ENCODE measurements at regions not wholly inside any gene's neighbourhood (a gene's known extent, or its start where the extent isn't known, plus 50 kb on each side); places are given as distances from the start of the nearest gene placed in this dataset.

DNA sequence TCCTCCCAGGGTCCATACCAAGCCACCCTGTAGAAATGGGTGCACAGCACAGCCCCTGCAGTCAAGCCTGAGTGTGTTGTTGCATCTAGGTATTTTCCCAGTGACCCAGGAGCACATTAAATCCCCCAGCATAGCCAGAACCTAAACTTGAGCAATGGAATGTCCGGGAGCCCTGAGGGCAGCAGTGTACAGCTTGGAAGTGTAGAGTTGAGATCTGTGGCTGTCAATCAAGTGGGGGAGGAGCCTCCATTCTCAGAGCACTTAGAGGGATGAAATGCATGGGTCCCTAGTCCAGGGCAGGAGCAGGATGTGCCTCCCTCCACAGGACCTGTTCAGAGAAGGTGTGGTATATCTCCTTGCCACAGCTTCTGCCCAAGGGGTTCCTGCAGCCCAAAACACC lies 885.1 kb downstream of the CCSER2 start:
- Histone ChIP-seq H4K20me1 (replicated peaks; ENCODE audit: insufficient read depth) (no peaks in the 10 kb centered on the region), H3F3A (replicated peaks; ENCODE audit: low read depth) (no peaks in the 10 kb centered on the region), H2AFZ (no peak overlapping the region), H3K27me3 (ENCODE audit: insufficient read depth) (no peaks in the 10 kb centered on the region), H3K36me3 (ENCODE audit: insufficient read depth) (no peaks in the 10 kb centered on the region), H3K9me2 (ENCODE audit: insufficient read depth) (no peaks in the 10 kb centered on the region), H3K4me2 (no peak overlapping the region), H3K4me3 (no peak overlapping the region), H3K27ac (ENCODE audit: low read depth) (no peak overlapping the region), H3K4me1 (ENCODE audit: insufficient read depth) (no peaks in the 10 kb centered on the region), H3K79me2 (replicated peaks; ENCODE audit: insufficient read depth) (no peaks in the 10 kb centered on the region)
- H3K4me1 Mint-ChIP-seq: no peaks in the 10 kb centered on the region
- H3K4me3 Mint-ChIP-seq: no peak overlapping the region
- no peaks in the 10 kb centered on the region for H3K36me3 Mint-ChIP-seq (ENCODE audit: low read depth)
- DNase-seq (ENCODE audit: low spot score) (no peak), ATAC-seq (no peak)
- H3K27me3 Mint-ChIP-seq (ENCODE audit: insufficient read depth, low read depth, poor library complexity): peaks cover 6% of the 10 kb centered on the region
- peaks cover 73% of the 10 kb centered on the region for H3K9me3 Mint-ChIP-seq
- no peak overlapping the region for H3K27ac Mint-ChIP-seq
- TF ChIP-seq ZNF114 (CRISPR knock-in tag; IDR thresholded peaks at IDR 0.05) (no peak), STAT1 (IDR thresholded peaks at IDR 0.05; ENCODE audit: unreplicated experiment) (no peak), EZH2 (IDR thresholded peaks at IDR 0.05; ENCODE audit: low read depth, unreplicated experiment) (no peak), CREB1 (CRISPR knock-in tag; IDR thresholded peaks at IDR 0.05; ENCODE audit: low read depth) (no peak), POLR2AphosphoS5 (IDR thresholded peaks at IDR 0.05; ENCODE audit: low read depth) (no peak), EZH2phosphoT487 (IDR thresholded peaks at IDR 0.05; ENCODE audit: unreplicated experiment) (no peak), NANOG (IDR thresholded peaks at IDR 0.05; ENCODE audit: borderline replicate concordance) (no peak), JUNB (IDR thresholded peaks at IDR 0.05; ENCODE audit: unreplicated experiment) (no peak), ZNF331 (CRISPR knock-in tag; IDR thresholded peaks at IDR 0.05; ENCODE audit: low read depth) (no peak)
- TF ChIP-seq, protein P1, sequence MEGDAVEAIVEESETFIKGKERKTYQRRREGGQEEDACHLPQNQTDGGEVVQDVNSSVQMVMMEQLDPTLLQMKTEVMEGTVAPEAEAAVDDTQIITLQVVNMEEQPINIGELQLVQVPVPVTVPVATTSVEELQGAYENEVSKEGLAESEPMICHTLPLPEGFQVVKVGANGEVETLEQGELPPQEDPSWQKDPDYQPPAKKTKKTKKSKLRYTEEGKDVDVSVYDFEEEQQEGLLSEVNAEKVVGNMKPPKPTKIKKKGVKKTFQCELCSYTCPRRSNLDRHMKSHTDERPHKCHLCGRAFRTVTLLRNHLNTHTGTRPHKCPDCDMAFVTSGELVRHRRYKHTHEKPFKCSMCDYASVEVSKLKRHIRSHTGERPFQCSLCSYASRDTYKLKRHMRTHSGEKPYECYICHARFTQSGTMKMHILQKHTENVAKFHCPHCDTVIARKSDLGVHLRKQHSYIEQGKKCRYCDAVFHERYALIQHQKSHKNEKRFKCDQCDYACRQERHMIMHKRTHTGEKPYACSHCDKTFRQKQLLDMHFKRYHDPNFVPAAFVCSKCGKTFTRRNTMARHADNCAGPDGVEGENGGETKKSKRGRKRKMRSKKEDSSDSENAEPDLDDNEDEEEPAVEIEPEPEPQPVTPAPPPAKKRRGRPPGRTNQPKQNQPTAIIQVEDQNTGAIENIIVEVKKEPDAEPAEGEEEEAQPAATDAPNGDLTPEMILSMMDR (conservative IDR thresholded peaks at IDR 0.05; ENCODE audit: low read depth in 2 of 2): no peak
- TF ChIP-seq, protein P2, sequence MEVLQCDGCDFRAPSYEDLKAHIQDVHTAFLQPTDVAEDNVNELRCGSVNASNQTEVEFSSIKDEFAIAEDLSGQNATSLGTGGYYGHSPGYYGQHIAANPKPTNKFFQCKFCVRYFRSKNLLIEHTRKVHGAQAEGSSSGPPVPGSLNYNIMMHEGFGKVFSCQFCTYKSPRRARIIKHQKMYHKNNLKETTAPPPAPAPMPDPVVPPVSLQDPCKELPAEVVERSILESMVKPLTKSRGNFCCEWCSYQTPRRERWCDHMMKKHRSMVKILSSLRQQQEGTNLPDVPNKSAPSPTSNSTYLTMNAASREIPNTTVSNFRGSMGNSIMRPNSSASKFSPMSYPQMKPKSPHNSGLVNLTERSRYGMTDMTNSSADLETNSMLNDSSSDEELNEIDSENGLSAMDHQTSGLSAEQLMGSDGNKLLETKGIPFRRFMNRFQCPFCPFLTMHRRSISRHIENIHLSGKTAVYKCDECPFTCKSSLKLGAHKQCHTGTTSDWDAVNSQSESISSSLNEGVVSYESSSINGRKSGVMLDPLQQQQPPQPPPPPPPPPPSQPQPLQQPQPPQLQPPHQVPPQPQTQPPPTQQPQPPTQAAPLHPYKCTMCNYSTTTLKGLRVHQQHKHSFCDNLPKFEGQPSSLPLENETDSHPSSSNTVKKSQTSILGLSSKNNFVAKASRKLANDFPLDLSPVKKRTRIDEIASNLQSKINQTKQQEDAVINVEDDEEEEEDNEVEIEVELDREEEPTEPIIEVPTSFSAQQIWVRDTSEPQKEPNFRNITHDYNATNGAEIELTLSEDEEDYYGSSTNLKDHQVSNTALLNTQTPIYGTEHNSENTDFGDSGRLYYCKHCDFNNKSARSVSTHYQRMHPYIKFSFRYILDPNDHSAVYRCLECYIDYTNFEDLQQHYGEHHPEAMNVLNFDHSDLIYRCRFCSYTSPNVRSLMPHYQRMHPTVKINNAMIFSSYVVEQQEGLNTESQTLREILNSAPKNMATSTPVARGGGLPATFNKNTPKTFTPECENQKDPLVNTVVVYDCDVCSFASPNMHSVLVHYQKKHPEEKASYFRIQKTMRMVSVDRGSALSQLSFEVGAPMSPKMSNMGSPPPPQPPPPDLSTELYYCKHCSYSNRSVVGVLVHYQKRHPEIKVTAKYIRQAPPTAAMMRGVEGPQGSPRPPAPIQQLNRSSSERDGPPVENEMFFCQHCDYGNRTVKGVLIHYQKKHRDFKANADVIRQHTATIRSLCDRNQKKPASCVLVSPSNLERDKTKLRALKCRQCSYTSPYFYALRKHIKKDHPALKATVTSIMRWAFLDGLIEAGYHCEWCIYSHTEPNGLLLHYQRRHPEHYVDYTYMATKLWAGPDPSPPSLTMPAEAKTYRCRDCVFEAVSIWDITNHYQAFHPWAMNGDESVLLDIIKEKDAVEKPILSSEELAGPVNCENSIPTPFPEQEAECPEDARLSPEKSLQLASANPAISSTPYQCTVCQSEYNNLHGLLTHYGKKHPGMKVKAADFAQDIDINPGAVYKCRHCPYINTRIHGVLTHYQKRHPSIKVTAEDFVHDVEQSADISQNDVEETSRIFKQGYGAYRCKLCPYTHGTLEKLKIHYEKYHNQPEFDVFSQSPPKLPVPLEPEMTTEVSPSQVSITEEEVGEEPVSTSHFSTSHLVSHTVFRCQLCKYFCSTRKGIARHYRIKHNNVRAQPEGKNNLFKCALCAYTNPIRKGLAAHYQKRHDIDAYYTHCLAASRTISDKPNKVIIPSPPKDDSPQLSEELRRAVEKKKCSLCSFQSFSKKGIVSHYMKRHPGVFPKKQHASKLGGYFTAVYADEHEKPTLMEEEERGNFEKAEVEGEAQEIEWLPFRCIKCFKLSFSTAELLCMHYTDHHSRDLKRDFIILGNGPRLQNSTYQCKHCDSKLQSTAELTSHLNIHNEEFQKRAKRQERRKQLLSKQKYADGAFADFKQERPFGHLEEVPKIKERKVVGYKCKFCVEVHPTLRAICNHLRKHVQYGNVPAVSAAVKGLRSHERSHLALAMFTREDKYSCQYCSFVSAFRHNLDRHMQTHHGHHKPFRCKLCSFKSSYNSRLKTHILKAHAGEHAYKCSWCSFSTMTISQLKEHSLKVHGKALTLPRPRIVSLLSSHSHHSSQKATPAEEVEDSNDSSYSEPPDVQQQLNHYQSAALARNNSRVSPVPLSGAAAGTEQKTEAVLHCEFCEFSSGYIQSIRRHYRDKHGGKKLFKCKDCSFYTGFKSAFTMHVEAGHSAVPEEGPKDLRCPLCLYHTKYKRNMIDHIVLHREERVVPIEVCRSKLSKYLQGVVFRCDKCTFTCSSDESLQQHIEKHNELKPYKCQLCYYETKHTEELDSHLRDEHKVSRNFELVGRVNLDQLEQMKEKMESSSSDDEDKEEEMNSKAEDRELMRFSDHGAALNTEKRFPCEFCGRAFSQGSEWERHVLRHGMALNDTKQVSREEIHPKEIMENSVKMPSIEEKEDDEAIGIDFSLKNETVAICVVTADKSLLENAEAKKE (CRISPR knock-in tag; IDR thresholded peaks at IDR 0.05): no peak
- TF ChIP-seq, protein P3, sequence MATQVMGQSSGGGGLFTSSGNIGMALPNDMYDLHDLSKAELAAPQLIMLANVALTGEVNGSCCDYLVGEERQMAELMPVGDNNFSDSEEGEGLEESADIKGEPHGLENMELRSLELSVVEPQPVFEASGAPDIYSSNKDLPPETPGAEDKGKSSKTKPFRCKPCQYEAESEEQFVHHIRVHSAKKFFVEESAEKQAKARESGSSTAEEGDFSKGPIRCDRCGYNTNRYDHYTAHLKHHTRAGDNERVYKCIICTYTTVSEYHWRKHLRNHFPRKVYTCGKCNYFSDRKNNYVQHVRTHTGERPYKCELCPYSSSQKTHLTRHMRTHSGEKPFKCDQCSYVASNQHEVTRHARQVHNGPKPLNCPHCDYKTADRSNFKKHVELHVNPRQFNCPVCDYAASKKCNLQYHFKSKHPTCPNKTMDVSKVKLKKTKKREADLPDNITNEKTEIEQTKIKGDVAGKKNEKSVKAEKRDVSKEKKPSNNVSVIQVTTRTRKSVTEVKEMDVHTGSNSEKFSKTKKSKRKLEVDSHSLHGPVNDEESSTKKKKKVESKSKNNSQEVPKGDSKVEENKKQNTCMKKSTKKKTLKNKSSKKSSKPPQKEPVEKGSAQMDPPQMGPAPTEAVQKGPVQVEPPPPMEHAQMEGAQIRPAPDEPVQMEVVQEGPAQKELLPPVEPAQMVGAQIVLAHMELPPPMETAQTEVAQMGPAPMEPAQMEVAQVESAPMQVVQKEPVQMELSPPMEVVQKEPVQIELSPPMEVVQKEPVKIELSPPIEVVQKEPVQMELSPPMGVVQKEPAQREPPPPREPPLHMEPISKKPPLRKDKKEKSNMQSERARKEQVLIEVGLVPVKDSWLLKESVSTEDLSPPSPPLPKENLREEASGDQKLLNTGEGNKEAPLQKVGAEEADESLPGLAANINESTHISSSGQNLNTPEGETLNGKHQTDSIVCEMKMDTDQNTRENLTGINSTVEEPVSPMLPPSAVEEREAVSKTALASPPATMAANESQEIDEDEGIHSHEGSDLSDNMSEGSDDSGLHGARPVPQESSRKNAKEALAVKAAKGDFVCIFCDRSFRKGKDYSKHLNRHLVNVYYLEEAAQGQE (IDR thresholded peaks at IDR 0.05; ENCODE audit: unreplicated experiment): no peak
- TF ChIP-seq, protein P4, sequence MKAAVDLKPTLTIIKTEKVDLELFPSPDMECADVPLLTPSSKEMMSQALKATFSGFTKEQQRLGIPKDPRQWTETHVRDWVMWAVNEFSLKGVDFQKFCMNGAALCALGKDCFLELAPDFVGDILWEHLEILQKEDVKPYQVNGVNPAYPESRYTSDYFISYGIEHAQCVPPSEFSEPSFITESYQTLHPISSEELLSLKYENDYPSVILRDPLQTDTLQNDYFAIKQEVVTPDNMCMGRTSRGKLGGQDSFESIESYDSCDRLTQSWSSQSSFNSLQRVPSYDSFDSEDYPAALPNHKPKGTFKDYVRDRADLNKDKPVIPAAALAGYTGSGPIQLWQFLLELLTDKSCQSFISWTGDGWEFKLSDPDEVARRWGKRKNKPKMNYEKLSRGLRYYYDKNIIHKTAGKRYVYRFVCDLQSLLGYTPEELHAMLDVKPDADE (IDR thresholded peaks at IDR 0.05): no peak

Measured in GM23338 (cell line).